H9 (cell line): ENCODE measurements at regions not wholly inside any gene's neighbourhood (a gene's known extent, or its start where the extent isn't known, plus 50 kb on each side); places are given as distances from the start of the nearest gene placed in this dataset.

Experiments used
- DNase-seq: peaks from one replicate; pipeline ENCODE4 v3.0.0-alpha.2; 2017
- H2AFZ ChIP-seq: one replicate; pipeline ENCODE4 v1.6.1; 2013; ENCODE audit warnings: mild to moderate bottlenecking, low read length, control low read depth, moderate library complexity
- H2AK5ac ChIP-seq: 2 replicates; pipeline ENCODE4 v1.6.1; 2013; ENCODE audit warnings: low read length, control low read depth, mixed read lengths; ENCODE audit not compliant: insufficient read length
- H2BK120ac ChIP-seq: one replicate; pipeline ENCODE4 v1.6.1; 2013; ENCODE audit warnings: low read depth, mild to moderate bottlenecking, low read length, control low read depth, inconsistent platforms; ENCODE audit not compliant: poor library complexity, severe bottlenecking
- H2BK12ac ChIP-seq: 2 replicates; pipeline ENCODE4 v1.6.1; 2013; ENCODE audit warnings: low read length, control low read depth, mixed read lengths, low read depth; ENCODE audit not compliant: insufficient read length
- H2BK15ac ChIP-seq: 2 replicates; pipeline ENCODE4 v1.6.1; 2013; ENCODE audit warnings: low read depth, low read length, control low read depth
- H2BK20ac ChIP-seq: one replicate; pipeline ENCODE4 v1.6.1; 2013; ENCODE audit warnings: low read depth, mild to moderate bottlenecking, low read length, control low read depth, inconsistent platforms; ENCODE audit not compliant: poor library complexity, severe bottlenecking
- H2BK5ac ChIP-seq: 2 replicates; pipeline ENCODE4 v1.6.1; 2013; ENCODE audit warnings: low read length, control low read depth, mixed read lengths; ENCODE audit not compliant: insufficient read length
- H3K14ac ChIP-seq: 2 replicates; pipeline ENCODE4 v1.6.1; 2013; ENCODE audit warnings: low read length, control low read depth; ENCODE audit not compliant: insufficient read depth
- H3K18ac ChIP-seq: 2 replicates; pipeline ENCODE4 v1.6.1; 2013; ENCODE audit warnings: low read depth, mild to moderate bottlenecking, mixed read lengths, low read length, control low read depth; ENCODE audit not compliant: insufficient read length
- H3K23ac ChIP-seq: 2 replicates; pipeline ENCODE4 v1.6.1; 2013; ENCODE audit warnings: low read length, control low read depth, mixed read lengths, low read depth; ENCODE audit not compliant: insufficient read length
- H3K23me2 ChIP-seq: 2 replicates; pipeline ENCODE4 v1.6.1; 2013; ENCODE audit warnings: low read depth, mild to moderate bottlenecking, mixed read lengths, low read length, control low read depth; ENCODE audit not compliant: insufficient read length, poor library complexity, severe bottlenecking
- H3K27ac ChIP-seq: 2 replicates; pipeline ENCODE4 v1.5.1; 2013; ENCODE audit warnings: low read length, control low read depth, mixed read lengths, low read depth; ENCODE audit not compliant: insufficient read length
- H3K27me3 ChIP-seq: 2 replicates; pipeline ENCODE4 v1.6.1; 2013; ENCODE audit warnings: low read length, control low read depth, inconsistent platforms; ENCODE audit not compliant: insufficient read depth
- H3K4ac ChIP-seq: 2 replicates; pipeline ENCODE4 v1.6.1; 2013; ENCODE audit warnings: low read depth, mild to moderate bottlenecking, control low read depth, inconsistent platforms, low read length, moderate library complexity
- H3K4me1 ChIP-seq: 2 replicates; pipeline ENCODE4 v1.6.1; 2013; ENCODE audit warnings: low read length, control low read depth, inconsistent platforms; ENCODE audit not compliant: insufficient read depth
- H3K4me2 ChIP-seq: 2 replicates; pipeline ENCODE4 v1.6.1; 2013; ENCODE audit warnings: low read length, control low read depth, mixed read lengths; ENCODE audit not compliant: insufficient read length, insufficient read depth
- H3K56ac ChIP-seq: 2 replicates; pipeline ENCODE4 v1.6.1; 2013; ENCODE audit warnings: low read depth, mild to moderate bottlenecking, mixed read lengths, low read length, control low read depth; ENCODE audit not compliant: insufficient read length
- H3K79me1 ChIP-seq: 2 replicates; pipeline ENCODE4 v1.6.1; 2013; ENCODE audit warnings: low read depth, mild to moderate bottlenecking, moderate library complexity, low read length, control low read depth, inconsistent platforms; ENCODE audit not compliant: insufficient read depth, poor library complexity, severe bottlenecking
- H3K79me2 ChIP-seq: 2 replicates; pipeline ENCODE4 v1.6.1; 2013; ENCODE audit warnings: low read length, control low read depth, inconsistent platforms; ENCODE audit not compliant: insufficient read depth
- H3K9ac ChIP-seq: 2 replicates; pipeline ENCODE4 v1.6.1; 2013; ENCODE audit warnings: low read length, control low read depth, mixed read lengths; ENCODE audit not compliant: insufficient read length; ENCODE audit errors: extremely low read depth
- H3K9me3 ChIP-seq: one replicate; pipeline ENCODE4 v1.6.1; 2013; ENCODE audit warnings: low read depth, low read length, inconsistent platforms; ENCODE audit not compliant: control insufficient read depth
- H3T11ph ChIP-seq: one replicate; pipeline ENCODE4 v1.6.1; 2013; ENCODE audit warnings: mild to moderate bottlenecking, low read length, control low read depth, inconsistent platforms
- H4K20me1 ChIP-seq: one replicate; pipeline ENCODE4 v1.6.1; 2013; ENCODE audit not compliant: control insufficient read depth, insufficient read length, insufficient read depth
- H4K5ac ChIP-seq: 2 replicates; pipeline ENCODE4 v1.6.1; 2013; ENCODE audit warnings: low read depth, mild to moderate bottlenecking, mixed read lengths, low read length, control low read depth; ENCODE audit not compliant: insufficient read length
- H4K8ac ChIP-seq: replicated peaks from 2 replicates; pipeline ENCODE4 v1.6.1; 2013; ENCODE audit warnings: low read length, control low read depth, mixed read lengths, low read depth; ENCODE audit not compliant: insufficient read length
- H4K91ac ChIP-seq: 2 replicates; pipeline ENCODE4 v1.6.1; 2013; ENCODE audit warnings: low read depth, mild to moderate bottlenecking, moderate library complexity, mixed read lengths, low read length, control low read depth; ENCODE audit not compliant: insufficient read length
- H3K27ac Mint-ChIP-seq, 3 experiments: 2 replicates in 2 of 3; 3 replicates in 1 of 3; pipeline ENCODE4 v1.8.0; 2020 to 2021; ENCODE audit warnings: mixed read lengths in 3 of 3, mild to moderate bottlenecking in 1 of 3, moderate library complexity in 1 of 3
- H3K27me3 Mint-ChIP-seq: 2 replicates; pipeline ENCODE4 v1.8.0; 2021; ENCODE audit warnings: low read depth, mild to moderate bottlenecking, moderate library complexity, mixed read lengths
- H3K36me3 Mint-ChIP-seq, 3 experiments: 2 replicates in 2 of 3; 3 replicates in 1 of 3; pipeline ENCODE4 v1.8.0; 2020 to 2021; ENCODE audit warnings: low read depth in 3 of 3, mixed read lengths in 3 of 3; ENCODE audit not compliant: insufficient read depth in 1 of 3
- H3K4me1 Mint-ChIP-seq, 2 experiments: 2 replicates each; pipeline ENCODE4 v1.8.0; 2020; ENCODE audit warnings: mixed read lengths in 2 of 2
- H3K4me3 Mint-ChIP-seq, 2 experiments: 2 replicates in 1 of 2; 3 replicates in 1 of 2; pipeline ENCODE4 v1.8.0; 2020 to 2021; ENCODE audit warnings: mild to moderate bottlenecking in 2 of 2, mixed read lengths in 2 of 2, moderate library complexity in 1 of 2
- H3K9me3 Mint-ChIP-seq, 2 experiments: 2 replicates in 1 of 2; 3 replicates in 1 of 2; pipeline ENCODE4 v1.8.0; 2020; ENCODE audit warnings: mild to moderate bottlenecking in 2 of 2, mixed read lengths in 2 of 2, moderate library complexity in 1 of 2
- WGBS: extraction: QIAGEN DNeasy Blood & Tissue Kit; methylation state at CpG from one replicate; pipeline ENCODE4 v1.1.7; 2013; ENCODE audit warnings: missing lambda C conversion rate, low lambda C conversion rate, mixed read lengths; ENCODE audit not compliant: insufficient read length; ENCODE audit errors: extremely low coverage; 5-methylcytosine and 5-hydroxymethylcytosine counted together
- TF ChIP-seq, protein P1 (sequence below): fragments of 200-600 bp; sonication (generic); conservative IDR thresholded peaks from 3 replicates; pipeline ENCODE4 v1.8.0; 2021; ENCODE audit warnings: antibody characterized with exemption, mild to moderate bottlenecking

DNA sequence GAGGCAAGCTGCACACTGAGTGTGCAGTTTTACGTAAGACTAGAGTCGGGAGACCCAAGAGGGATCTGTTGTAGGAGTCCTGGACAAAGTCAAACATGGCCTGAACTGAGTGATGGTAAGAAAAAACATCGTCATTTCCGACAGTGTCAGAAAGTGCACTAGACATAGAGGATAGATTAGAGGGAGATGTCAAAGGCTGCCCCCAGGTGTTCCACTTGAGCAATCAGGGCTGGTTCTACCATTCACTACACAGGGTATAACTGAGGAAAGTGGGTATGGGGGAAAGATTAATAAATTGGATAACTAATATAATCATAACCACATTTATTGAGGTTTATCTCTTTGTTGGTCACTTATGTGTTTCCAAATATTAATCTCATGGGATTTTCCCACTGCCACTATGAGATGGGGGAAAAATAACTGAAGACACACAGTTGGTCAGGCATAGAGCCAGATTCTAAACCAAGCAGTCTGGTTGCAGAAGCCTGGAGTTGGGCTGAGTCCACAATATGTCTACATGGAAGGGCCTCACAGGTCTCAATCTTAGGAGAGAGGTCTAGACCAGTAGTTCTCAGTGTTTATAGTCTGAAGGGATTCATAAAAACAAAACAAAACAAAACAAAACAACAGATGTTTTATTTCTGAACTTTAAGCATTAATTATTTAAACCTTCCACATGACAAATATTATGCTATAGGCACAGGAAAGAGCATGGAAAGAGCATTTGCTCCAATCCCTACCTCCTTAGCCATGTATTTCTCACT, 766.5 kb downstream of the NTRK3 start:
- H3T11ph ChIP-seq = no peak overlapping the region
- Mint-ChIP-seq H3K27ac (no peak overlapping the region), H3K9me3 (peaks cover 0 to 3% of the 10 kb centered on the region in 2 experiments; a peak in 1 of 5 replicates), H3K27me3 (no peaks in the 10 kb centered on the region; the same call in 1 of the 2 replicates), H3K4me1 (no peaks in the 10 kb centered on the region), H3K4me3 (no peak overlapping the region), H3K36me3 (peaks cover 0 to 4% (median 0%) of the 10 kb centered on the region in 3 experiments; a peak in 1 of 7 replicates)
- no peak overlapping the region for H2AK5ac ChIP-seq
- H2BK15ac ChIP-seq = no peak overlapping the region
- no peak overlapping the region for H2BK120ac ChIP-seq
- no peaks in the 10 kb centered on the region for H3K79me1 ChIP-seq
- no peaks in the 10 kb centered on the region for H3K9me3 ChIP-seq
- TF ChIP-seq, protein P1, sequence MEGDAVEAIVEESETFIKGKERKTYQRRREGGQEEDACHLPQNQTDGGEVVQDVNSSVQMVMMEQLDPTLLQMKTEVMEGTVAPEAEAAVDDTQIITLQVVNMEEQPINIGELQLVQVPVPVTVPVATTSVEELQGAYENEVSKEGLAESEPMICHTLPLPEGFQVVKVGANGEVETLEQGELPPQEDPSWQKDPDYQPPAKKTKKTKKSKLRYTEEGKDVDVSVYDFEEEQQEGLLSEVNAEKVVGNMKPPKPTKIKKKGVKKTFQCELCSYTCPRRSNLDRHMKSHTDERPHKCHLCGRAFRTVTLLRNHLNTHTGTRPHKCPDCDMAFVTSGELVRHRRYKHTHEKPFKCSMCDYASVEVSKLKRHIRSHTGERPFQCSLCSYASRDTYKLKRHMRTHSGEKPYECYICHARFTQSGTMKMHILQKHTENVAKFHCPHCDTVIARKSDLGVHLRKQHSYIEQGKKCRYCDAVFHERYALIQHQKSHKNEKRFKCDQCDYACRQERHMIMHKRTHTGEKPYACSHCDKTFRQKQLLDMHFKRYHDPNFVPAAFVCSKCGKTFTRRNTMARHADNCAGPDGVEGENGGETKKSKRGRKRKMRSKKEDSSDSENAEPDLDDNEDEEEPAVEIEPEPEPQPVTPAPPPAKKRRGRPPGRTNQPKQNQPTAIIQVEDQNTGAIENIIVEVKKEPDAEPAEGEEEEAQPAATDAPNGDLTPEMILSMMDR = no peak; the same call in 2 of the 3 replicates
- no peaks in the 10 kb centered on the region for H3K79me2 ChIP-seq
- DNase-seq = no peak
- H3K27ac ChIP-seq = no peak overlapping the region
- no peak overlapping the region for H3K4me2 ChIP-seq
- H4K8ac ChIP-seq = no peak overlapping the region
- no peak overlapping the region for H3K9ac ChIP-seq
- H3K23me2 ChIP-seq = no peaks in the 10 kb centered on the region
- H3K14ac ChIP-seq = no peak overlapping the region
- H2BK20ac ChIP-seq = no peak overlapping the region
- no peak overlapping the region for H3K23ac ChIP-seq
- no peaks in the 10 kb centered on the region for H3K27me3 ChIP-seq
- no peak overlapping the region for H2BK12ac ChIP-seq
- H3K56ac ChIP-seq = no peak overlapping the region
- no peaks in the 10 kb centered on the region for H4K20me1 ChIP-seq
- H3K4me1 ChIP-seq = no peaks in the 10 kb centered on the region
- H2AFZ ChIP-seq = no peak overlapping the region
- no peak overlapping the region for H2BK5ac ChIP-seq
- H4K5ac ChIP-seq = no peak overlapping the region
- no CpG with 5 or more reads among the region's 4 CpGs for whole genome bisulfite sequencing
- no peak overlapping the region for H3K4ac ChIP-seq
- H3K18ac ChIP-seq = no peak overlapping the region
- no peak overlapping the region for H4K91ac ChIP-seq
